ENCODE measurements at regions not wholly inside any gene's neighbourhood (a gene's known extent, or its start where the extent isn't known, plus 50 kb on each side); places are given as distances from the start of the nearest gene placed in this dataset.
"Not testable (repeated sequence)": the region's sequence is repeated elsewhere in the genome, so short reads cannot be mapped to it uniquely, and the experiment has no call there.

- Histone ChIP-seq H3K9ac (ENCODE audit: low read length) (no peak overlapping the region), H3K27ac (ENCODE audit: low read length) (no peak overlapping the region), H3F3A (ENCODE audit: insufficient read depth, low read length) (no peaks in the 10 kb centered on the region), H2AFZ (ENCODE audit: low read length) (no peak overlapping the region), H3K27me3 (replicated peaks; ENCODE audit: insufficient read depth, low read length) (no peaks in the 10 kb centered on the region), H3K4me3 (ENCODE audit: low read length) (no peak overlapping the region), H3K9me2 (replicated peaks; ENCODE audit: insufficient read depth, low read length) (no peaks in the 10 kb centered on the region), H3K36me3 (replicated peaks; ENCODE audit: insufficient read depth, low read length) (no peaks in the 10 kb centered on the region), H4K20me1 (ENCODE audit: insufficient read depth, low read length) (no peaks in the 10 kb centered on the region), H3K9me3 (replicated peaks; ENCODE audit: insufficient read depth, low read length) (no peaks in the 10 kb centered on the region), H3K4me1 (ENCODE audit: low read length) (no peaks in the 10 kb centered on the region), H3K4me2 (ENCODE audit: low read depth, low read length) (no peak overlapping the region), H3K79me2 (ENCODE audit: low read length) (no peaks in the 10 kb centered on the region)
- TF ChIP-seq EZH2phosphoT487 (IDR thresholded peaks at IDR 0.05; ENCODE audit: low read length) (no peak), CTCF (IDR thresholded peaks at IDR 0.05; ENCODE audit: low read length) (no peak), EZH2 (optimal IDR thresholded peaks at IDR 0.05; ENCODE audit: low read depth, low read length) (no peak)
- no peak for DNase-seq
Observed at GRCh38 chr19:37313335-37313627, 57.6 kb upstream of the ZNF527 start.

GRCh38 chr19:37317403-37318209, 53.3 kb upstream of the ZNF527 start:
- Histone ChIP-seq H3K36me3 (replicated peaks; ENCODE audit: insufficient read depth, low read length) (no peaks in the 10 kb centered on the region), H2AFZ (ENCODE audit: low read length) (peak overlapping the region; percentile 53), H3K79me2 (ENCODE audit: low read length) (no peaks in the 10 kb centered on the region), H3K9me3 (replicated peaks; ENCODE audit: insufficient read depth, low read length) (no peaks in the 10 kb centered on the region), H3K27me3 (replicated peaks; ENCODE audit: insufficient read depth, low read length) (no peaks in the 10 kb centered on the region), H4K20me1 (ENCODE audit: insufficient read depth, low read length) (no peaks in the 10 kb centered on the region), H3K27ac (ENCODE audit: low read length) (no peak overlapping the region), H3F3A (ENCODE audit: insufficient read depth, low read length) (no peaks in the 10 kb centered on the region), H3K4me2 (ENCODE audit: low read depth, low read length) (no peak overlapping the region; the same call in 1 of the 2 replicates), H3K9ac (ENCODE audit: low read length) (no peak overlapping the region; the same call in 1 of the 2 replicates), H3K4me3 (ENCODE audit: low read length) (peak overlapping the region; percentile 60; the same call in 1 of the 2 replicates), H3K4me1 (ENCODE audit: low read length) (no peaks in the 10 kb centered on the region), H3K9me2 (replicated peaks; ENCODE audit: insufficient read depth, low read length) (no peaks in the 10 kb centered on the region)
- TF ChIP-seq EZH2phosphoT487 (IDR thresholded peaks at IDR 0.05; ENCODE audit: low read length) (no peak), EZH2 (optimal IDR thresholded peaks at IDR 0.05; ENCODE audit: low read depth, low read length) (no peak), CTCF (IDR thresholded peaks at IDR 0.05; ENCODE audit: low read length) (peak; percentile 9; the same call in 1 of the 2 replicates)
- peak; percentile 85 for DNase-seq

DNA sequence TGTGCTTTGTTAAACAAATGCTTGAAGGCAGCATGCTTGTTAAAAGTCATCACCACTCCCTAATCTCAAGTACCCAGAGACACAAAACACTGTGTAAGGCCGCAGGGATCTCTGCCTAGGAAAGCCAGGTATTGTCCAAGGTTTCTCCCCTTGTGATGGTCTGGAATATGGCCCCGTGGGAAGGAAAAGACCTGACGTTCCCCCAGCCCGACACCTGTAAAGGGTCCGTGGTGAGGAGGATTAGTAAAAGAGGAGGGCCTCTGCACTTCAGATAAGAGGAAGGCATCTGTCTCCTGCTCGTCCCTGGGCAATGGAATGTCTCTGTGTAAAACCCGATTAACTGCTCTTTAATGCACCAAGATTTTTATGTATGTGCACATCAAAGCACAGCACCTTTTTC, 49.9 kb upstream of the ZNF527 start:
- H3F3A ChIP-seq (ENCODE audit: insufficient read depth, low read length); H3K27me3 ChIP-seq (replicated peaks; ENCODE audit: insufficient read depth, low read length); H3K4me3 ChIP-seq (ENCODE audit: low read length); DNase-seq; H3K9me2 ChIP-seq (replicated peaks; ENCODE audit: insufficient read depth, low read length); H4K20me1 ChIP-seq (ENCODE audit: insufficient read depth, low read length); H2AFZ ChIP-seq (ENCODE audit: low read length); H3K27ac ChIP-seq (ENCODE audit: low read length); H3K4me1 ChIP-seq (ENCODE audit: low read length); H3K9me3 ChIP-seq (replicated peaks; ENCODE audit: insufficient read depth, low read length); H3K4me2 ChIP-seq (ENCODE audit: low read depth, low read length); H3K36me3 ChIP-seq (replicated peaks; ENCODE audit: insufficient read depth, low read length); H3K79me2 ChIP-seq (ENCODE audit: low read length); H3K9ac ChIP-seq (ENCODE audit: low read length): not testable (repeated sequence)

Data from MM.1S (cell line).